GM12892 (cell line): ENCODE measurements at regions not wholly inside any gene's neighbourhood (a gene's known extent, or its start where the extent isn't known, plus 50 kb on each side); places are given as distances from the start of the nearest gene placed in this dataset.

Source experiments
- DNase-seq: peaks from one replicate; pipeline ENCODE4 v3.0.0; 2011; ENCODE audit not compliant: insufficient read length
- FAIRE-seq: peaks from 2 replicates; lab custom pipeline; 2011; peaks lifted over from hg19 to GRCh38; lab: Jason Lieb, UNC
- POLR2A ChIP-seq: IDR thresholded peaks from 2 replicates; pipeline ENCODE4 v1.6.1; 2011; ENCODE audit warnings: low read depth, low read length, control low read depth
- POLR2AphosphoS5 ChIP-seq: IDR thresholded peaks from 2 replicates; pipeline ENCODE4 v1.6.1; 2011; ENCODE audit warnings: low read depth, low read length, control low read depth
- TAF1 ChIP-seq: IDR thresholded peaks from 2 replicates; pipeline ENCODE4 v1.6.1; 2011; ENCODE audit warnings: low read depth, mild to moderate bottlenecking, control low read depth, low read length, borderline replicate concordance

GRCh38 chr17:69949496-69949895 lies 125.5 kb upstream of the KCNJ16 start:
- FAIRE-seq (no peak), DNase-seq (no peak)
- no peak for TF ChIP-seq TAF1
- no peak for TF ChIP-seq POLR2AphosphoS5
- TF ChIP-seq POLR2A, result no peak

DNA sequence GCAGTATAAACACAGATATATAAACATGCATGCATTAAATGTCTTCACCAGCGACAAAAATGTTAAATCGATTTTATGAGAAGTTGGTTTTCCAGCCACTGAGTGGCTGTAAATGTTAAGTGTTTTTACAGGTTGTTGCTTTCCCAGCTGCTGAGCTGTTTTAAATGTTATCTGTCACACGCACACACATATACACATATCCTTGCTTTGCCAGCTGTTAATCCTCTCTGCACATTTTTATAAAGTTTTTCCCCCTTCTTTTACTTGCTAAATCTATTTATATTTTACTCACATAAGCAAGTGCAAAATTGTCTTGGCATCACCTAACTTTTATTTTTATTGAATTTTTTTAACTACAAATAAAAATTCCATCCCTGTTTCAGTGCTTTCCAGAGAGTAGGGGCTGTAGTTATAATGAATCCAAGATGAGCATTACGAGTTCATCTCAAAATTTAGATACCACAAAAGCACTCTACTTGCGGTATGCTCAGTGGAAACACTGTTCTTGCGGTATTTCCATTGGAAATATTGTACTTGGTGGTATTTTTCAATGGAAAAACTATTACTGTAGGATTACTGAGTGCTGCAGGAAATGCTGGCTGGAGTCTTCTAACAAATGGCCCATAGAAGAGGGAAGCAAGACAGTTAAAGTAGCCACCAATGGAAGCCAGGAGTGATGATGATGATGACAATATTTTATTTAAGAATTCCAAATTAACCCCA lies 124.9 kb upstream of the KCNJ16 start:
- TF ChIP-seq POLR2A, result no peak
- no peak for TF ChIP-seq TAF1
- no peak for TF ChIP-seq POLR2AphosphoS5
- FAIRE-seq (no peak), DNase-seq (no peak)

DNA sequence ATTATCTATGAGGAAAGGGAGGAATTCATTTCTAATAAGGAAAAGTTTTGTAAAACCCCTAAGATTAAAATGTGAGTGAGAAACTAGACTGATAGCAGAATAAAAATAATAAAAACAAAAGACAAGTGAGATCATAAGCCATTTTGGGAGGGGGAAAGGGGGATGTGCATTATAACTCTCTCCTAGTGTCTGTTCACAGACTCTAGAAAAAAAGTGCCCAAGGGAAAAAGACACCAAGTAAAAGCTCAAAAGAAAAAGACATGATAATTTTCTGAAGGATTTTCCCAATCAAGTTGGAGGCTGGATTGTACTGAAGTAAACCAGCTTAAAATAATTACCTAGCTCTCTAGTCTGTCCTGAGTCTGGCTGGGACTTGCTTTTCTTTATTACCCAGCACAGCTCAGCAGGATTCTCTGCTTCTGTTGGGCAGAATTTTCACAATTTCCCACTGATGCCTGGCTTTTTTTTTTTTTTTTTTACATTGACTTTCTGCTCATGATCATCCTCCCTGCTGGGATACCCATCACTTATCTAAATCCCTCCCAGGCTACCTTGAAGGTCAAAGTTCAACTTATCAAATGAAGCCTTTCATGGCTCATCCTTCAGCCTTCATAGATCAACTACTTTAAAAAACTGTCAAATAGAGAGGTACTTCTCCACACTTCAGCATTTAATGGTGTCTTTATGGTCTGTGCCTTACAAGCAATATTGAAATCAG lies 124.2 kb upstream of the KCNJ16 start:
- no peak for FAIRE-seq
- no peak for TF ChIP-seq POLR2A
- TF ChIP-seq TAF1, result no peak
- no peak for DNase-seq

GRCh38 chr17:69954241-69954925 lies 120.6 kb upstream of the KCNJ16 start:
- TF ChIP-seq TAF1, result no peak
- TF ChIP-seq POLR2A, result no peak
- no peak for TF ChIP-seq POLR2AphosphoS5
- no peak for FAIRE-seq

GRCh38 chr17:69958063-69958462 lies 117.0 kb upstream of the KCNJ16 start:
- no peak for DNase-seq
- TF ChIP-seq POLR2AphosphoS5, result no peak

More at GRCh38 chr17:69954241-69954925, 120.6 kb upstream of the KCNJ16 start:
- no peak for DNase-seq

DNA sequence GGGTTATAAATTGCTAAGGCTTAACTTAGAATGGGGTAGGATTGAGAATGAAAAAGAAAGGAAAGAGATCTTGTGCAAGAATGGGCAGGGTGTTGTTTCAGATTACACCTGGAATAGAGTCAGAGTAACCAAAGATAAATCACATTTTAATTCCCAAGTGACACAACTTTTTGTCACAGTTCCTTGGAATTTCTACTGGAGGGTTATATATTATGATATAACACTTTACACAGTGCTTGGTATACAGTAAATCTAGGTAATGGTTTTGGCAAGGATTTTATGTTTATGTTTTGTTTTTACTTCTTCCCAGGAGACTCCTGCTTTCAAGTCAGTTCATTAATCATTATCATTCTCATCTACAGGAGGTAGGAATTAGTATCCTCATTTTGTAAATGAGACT lies 115.7 kb upstream of the KCNJ16 start:
- no peak for TF ChIP-seq POLR2A
- no peak for FAIRE-seq
- DNase-seq, result no peak

More at GRCh38 chr17:69958063-69958462, 117.0 kb upstream of the KCNJ16 start:
- FAIRE-seq, result no peak

- TF ChIP-seq POLR2A, result no peak
- no peak for TF ChIP-seq POLR2AphosphoS5
- no peak for TF ChIP-seq TAF1
- no peak for FAIRE-seq
- no peak for DNase-seq
Measured at GRCh38 chr17:69960755-69961154, 114.3 kb upstream of the KCNJ16 start.

GRCh38 chr17:69961501-69962145 lies 113.4 kb upstream of the KCNJ16 start:
- no peak for DNase-seq
- TF ChIP-seq POLR2A (no peak), POLR2AphosphoS5 (no peak), TAF1 (no peak)
- FAIRE-seq, result no peak

GRCh38 chr17:69962436-69962995 lies 112.5 kb upstream of the KCNJ16 start:
- TF ChIP-seq POLR2A (no peak), POLR2AphosphoS5 (no peak), TAF1 (no peak)
- no peak for FAIRE-seq
- DNase-seq, result no peak

DNA sequence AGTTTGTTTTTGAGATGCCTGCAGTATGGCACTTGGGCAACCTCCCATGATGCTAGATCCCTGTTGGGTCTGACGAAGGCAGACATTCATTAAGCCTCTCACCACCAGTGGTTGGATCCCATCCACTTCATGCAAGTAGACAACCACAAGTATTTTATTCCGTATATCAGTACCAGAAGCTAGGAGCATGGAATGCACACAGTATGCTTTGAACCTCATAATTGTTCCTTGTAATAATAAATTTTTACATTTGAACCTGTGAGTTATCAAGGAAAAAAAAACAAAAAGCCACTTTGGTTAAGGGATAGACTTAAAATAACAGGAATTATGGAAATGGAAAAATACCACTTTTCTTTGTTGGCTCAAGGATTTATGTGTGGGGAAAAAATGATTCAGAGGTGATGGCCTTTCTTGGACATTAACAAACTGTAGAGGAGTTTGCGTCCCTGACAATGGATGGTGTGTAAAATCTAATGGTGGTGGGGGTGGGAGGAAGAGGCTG lies 107.1 kb upstream of the KCNJ16 start:
- DNase-seq (no peak), FAIRE-seq (no peak)
- no peak for TF ChIP-seq POLR2AphosphoS5
- TF ChIP-seq POLR2A, result no peak

- no peak for DNase-seq
- TF ChIP-seq POLR2AphosphoS5, result no peak
- no peak for TF ChIP-seq POLR2A
- no peak for TF ChIP-seq TAF1
- no peak for FAIRE-seq
Measured at GRCh38 chr17:69969897-69970296, 105.1 kb upstream of the KCNJ16 start.
